HepG2 (cell line): ENCODE measurements at regions not wholly inside any gene's neighbourhood (a gene's known extent, or its start where the extent isn't known, plus 50 kb on each side); places are given as distances from the start of the nearest gene placed in this dataset.

Experiments
- ATAC-seq: fragments of 200-7000 bp; cut with Tn5 transposase; 3 replicates; pipeline ENCODE4 v1.9.1; 2020; ENCODE audit warnings: mild to moderate bottlenecking, moderate library complexity
- BruUV-seq: library from RNA; stranded (reverse); fragments of 400-500 nt; replicated peaks from 2 replicates; lab custom pipeline; 2021; lab: Mats Ljungman, UMichigan
- CTCF ChIA-PET: fragments of 300-600 bp; formaldehyde crosslinking; extraction: SDS; loops from one replicate; lab custom pipeline; 2021; ENCODE audit warnings: low total read pairs, inconsistent platforms, low intra/inter-chr PET ratio; lab: Yijun Ruan, JAX
- POLR2A ChIA-PET: fragments of 350-600 bp; sonication (Branson Sonifier 250); formaldehyde crosslinking; loops from one replicate; lab custom pipeline; 2020; ENCODE audit warnings: antibody characterized with exemption, inconsistent platforms; lab: Yijun Ruan, JAX
- DNase-seq: peaks from one replicate; pipeline ENCODE4 v3.0.0-alpha.2; 2015; ENCODE audit warnings: low spot score
- FAIRE-seq: peaks from 3 replicates; lab custom pipeline; 2011; peaks lifted over from hg19 to GRCh38; lab: Jason Lieb, UNC
- H2AFZ ChIP-seq: one replicate; pipeline ENCODE4 v1.6.1; 2011; ENCODE audit warnings: low read length, inconsistent platforms
- H3K27ac ChIP-seq: fragments of 300-600 bp; 3 replicates; pipeline ENCODE4 v1.8.0; 2011; ENCODE audit warnings: mixed run types, mild to moderate bottlenecking, mixed read lengths, low read length, inconsistent platforms; ENCODE audit not compliant: insufficient read depth; ENCODE audit errors: extremely low read length
- H3K27me3 ChIP-seq, 2 experiments: fragments of 200-600 bp in 1 of 2; 2 replicates in 1 of 2; 3 replicates in 1 of 2; pipeline versions ENCODE4 v1.6.0 to v1.8.0; 2011; ENCODE audit warnings: low read length in 2 of 2, mild to moderate bottlenecking in 2 of 2, moderate library complexity in 2 of 2, inconsistent platforms in 1 of 2; ENCODE audit not compliant: insufficient read depth in 2 of 2, control insufficient read depth in 1 of 2
- H3K36me3 ChIP-seq, 2 experiments: fragments of 200-600 bp in 1 of 2; replicated peaks in 1 of 2; 2 replicates in 1 of 2; 3 replicates in 1 of 2; pipeline versions ENCODE4 v1.5.1 to v1.8.0; 2011; ENCODE audit warnings: low read length in 2 of 2, inconsistent platforms in 1 of 2; ENCODE audit not compliant: insufficient read depth in 2 of 2, control insufficient read depth in 1 of 2
- H3K4me1 ChIP-seq: 2 replicates; pipeline ENCODE4 v1.5.1; 2012; ENCODE audit warnings: low read length, inconsistent platforms; ENCODE audit not compliant: insufficient read depth
- H3K4me2 ChIP-seq: 2 replicates; pipeline ENCODE4 v1.6.0; 2011; ENCODE audit warnings: low read depth, low read length, inconsistent platforms
- H3K4me3 ChIP-seq, 3 experiments: fragments of 200-600 bp in 1 of 3; sonication (generic), shearing (Covaris generic) in 1 of 3; replicated peaks in 1 of 3; 2 replicates each; pipeline ENCODE4 v1.5.1; 2011 to 2016; ENCODE audit warnings: low read length in 3 of 3, inconsistent platforms in 2 of 3, low read depth in 2 of 3, mild to moderate bottlenecking in 2 of 3, control low read depth in 1 of 3, mixed read lengths in 1 of 3; ENCODE audit not compliant: insufficient read depth in 1 of 3
- H3K79me2 ChIP-seq: one replicate; pipeline ENCODE4 v1.6.1; 2011; ENCODE audit warnings: low read length, inconsistent platforms; ENCODE audit not compliant: insufficient read depth
- H3K9ac ChIP-seq: 2 replicates; pipeline ENCODE4 v1.6.0; 2011; ENCODE audit warnings: mild to moderate bottlenecking, low read depth, low read length, inconsistent platforms; ENCODE audit not compliant: insufficient read depth
- H3K9me3 ChIP-seq: 2 replicates; pipeline ENCODE4 v1.5.1; 2012; ENCODE audit warnings: mild to moderate bottlenecking, low read length
- H4K20me1 ChIP-seq: 2 replicates; pipeline ENCODE4 v1.6.0; 2011; ENCODE audit warnings: inconsistent platforms, mild to moderate bottlenecking, low read length, moderate library complexity; ENCODE audit not compliant: insufficient read depth
- FOXK1 ChIP-seq: sonication (generic); formaldehyde crosslinking; IDR thresholded peaks from 2 replicates; pipeline ENCODE4 v1.4.0; 2020; ENCODE audit warnings: low read depth, missing genetic modification reagents, borderline replicate concordance
- GABPA ChIP-seq, 2 experiments: IDR thresholded peaks; 2 replicates each; pipeline ENCODE4 v1.6.1; 2011 to 2016; ENCODE audit warnings: low read depth in 2 of 2, low read length in 1 of 2, missing biosample characterization in 1 of 2, missing genetic modification characterization in 1 of 2
- KDM1A ChIP-seq: IDR thresholded peaks from 2 replicates; pipeline ENCODE4 v1.6.1; 2016; ENCODE audit warnings: missing compliant biosample characterization
- RBM22 ChIP-seq: fragments of 200-400 bp; formaldehyde crosslinking; optimal IDR thresholded peaks from 2 replicates; pipeline ENCODE3; 2017; ENCODE audit warnings: mild to moderate bottlenecking, low read length, moderate library complexity
- SOX5 ChIP-seq: IDR thresholded peaks from 2 replicates; pipeline ENCODE4 v1.6.1; 2016; ENCODE audit warnings: borderline replicate concordance
- ZNF20 ChIP-seq: sonication (generic); formaldehyde crosslinking; IDR thresholded peaks from 2 replicates; pipeline ENCODE4 v1.4.0; 2020; ENCODE audit warnings: mild to moderate bottlenecking, moderate library complexity, missing genetic modification reagents
- ZNF468 ChIP-seq: sonication (generic); formaldehyde crosslinking; IDR thresholded peaks from 2 replicates; pipeline ENCODE4 v1.8.0; 2022; ENCODE audit warnings: mild to moderate bottlenecking, moderate library complexity, missing genetic modification reagents
- WGBS: methylation state at CpG from one replicate; pipeline ENCODE4 v1.1.6; 2017; ENCODE audit warnings: low lambda C conversion rate; 5-methylcytosine and 5-hydroxymethylcytosine counted together
- in situ Hi-C: cut with HindIII; loops from 2 replicates; pipeline ENCODE4 v1.10.0; 2017; ENCODE audit warnings: low pct_unique_long_range_greater_than_20kb; ENCODE audit not compliant: extremely low pct_ligation_motif_present
- intact Hi-C: fragments of 100-400 bp; cut with micrococcal nuclease; formaldehyde crosslinking; loops from one replicate; pipeline ENCODE4 v1.10.0; 2022; ENCODE audit not compliant: unreplicated experiment
- TF ChIP-seq, protein P1 (sequence below): sonication (generic); formaldehyde crosslinking; IDR thresholded peaks from 2 replicates; pipeline ENCODE4 v1.4.0; 2020; ENCODE audit warnings: mild to moderate bottlenecking, low read depth, missing genetic modification reagents
- TF ChIP-seq, protein P2 (sequence below): sonication (generic); formaldehyde crosslinking; IDR thresholded peaks from 2 replicates; pipeline ENCODE4 v1.4.0; 2020; ENCODE audit warnings: missing genetic modification reagents

DNA sequence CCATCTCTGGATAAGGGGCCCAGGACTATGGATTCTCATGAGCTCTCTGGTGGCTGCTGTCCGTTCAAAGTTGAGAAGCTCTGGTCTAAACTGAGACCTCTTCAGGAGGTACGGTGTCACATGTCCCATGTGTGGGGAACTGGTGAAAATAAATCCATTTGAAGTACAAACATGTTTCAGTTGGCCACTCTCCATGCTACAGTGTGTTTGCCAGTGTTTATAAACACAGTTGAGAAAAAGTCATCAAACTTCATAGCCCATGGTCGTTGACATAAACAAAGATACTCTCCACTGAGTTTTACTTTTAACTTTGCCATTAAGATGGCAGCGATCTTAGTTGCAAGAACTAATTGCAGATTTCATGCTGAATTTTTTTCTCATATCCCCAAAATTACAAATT lies 72.8 kb downstream of the PSMG1 start:
- ChIA-PET CTCF (no interaction called here), POLR2A (no interaction called here)
- WGBS: 80% methylated on average over 4 of the region's 4 CpGs
- no peak for FAIRE-seq
- ATAC-seq: no peak
- DNase-seq: no peak
- no peaks in the 10 kb centered on the region for H3K9me3 ChIP-seq
- H2AFZ ChIP-seq: no peak overlapping the region
- no peaks in the 10 kb centered on the region for H3K36me3 ChIP-seq
- H3K27me3 ChIP-seq: no peaks in the 10 kb centered on the region
- intact Hi-C loops: no loop called here
- no peak overlapping the region for H3K4me2 ChIP-seq
- H4K20me1 ChIP-seq: no peaks in the 10 kb centered on the region
- BruUV-seq: no TSS peak
- no peak overlapping the region for H3K9ac ChIP-seq
- H3K4me3 ChIP-seq: no peak overlapping the region
- H3K79me2 ChIP-seq: no peaks in the 10 kb centered on the region
- TF ChIP-seq, protein P1, sequence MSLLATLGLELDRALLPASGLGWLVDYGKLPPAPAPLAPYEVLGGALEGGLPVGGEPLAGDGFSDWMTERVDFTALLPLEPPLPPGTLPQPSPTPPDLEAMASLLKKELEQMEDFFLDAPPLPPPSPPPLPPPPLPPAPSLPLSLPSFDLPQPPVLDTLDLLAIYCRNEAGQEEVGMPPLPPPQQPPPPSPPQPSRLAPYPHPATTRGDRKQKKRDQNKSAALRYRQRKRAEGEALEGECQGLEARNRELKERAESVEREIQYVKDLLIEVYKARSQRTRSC (CRISPR knock-in tag): no peak
- TF ChIP-seq ZNF468 (CRISPR knock-in tag): no peak
- TF ChIP-seq, protein P2, sequence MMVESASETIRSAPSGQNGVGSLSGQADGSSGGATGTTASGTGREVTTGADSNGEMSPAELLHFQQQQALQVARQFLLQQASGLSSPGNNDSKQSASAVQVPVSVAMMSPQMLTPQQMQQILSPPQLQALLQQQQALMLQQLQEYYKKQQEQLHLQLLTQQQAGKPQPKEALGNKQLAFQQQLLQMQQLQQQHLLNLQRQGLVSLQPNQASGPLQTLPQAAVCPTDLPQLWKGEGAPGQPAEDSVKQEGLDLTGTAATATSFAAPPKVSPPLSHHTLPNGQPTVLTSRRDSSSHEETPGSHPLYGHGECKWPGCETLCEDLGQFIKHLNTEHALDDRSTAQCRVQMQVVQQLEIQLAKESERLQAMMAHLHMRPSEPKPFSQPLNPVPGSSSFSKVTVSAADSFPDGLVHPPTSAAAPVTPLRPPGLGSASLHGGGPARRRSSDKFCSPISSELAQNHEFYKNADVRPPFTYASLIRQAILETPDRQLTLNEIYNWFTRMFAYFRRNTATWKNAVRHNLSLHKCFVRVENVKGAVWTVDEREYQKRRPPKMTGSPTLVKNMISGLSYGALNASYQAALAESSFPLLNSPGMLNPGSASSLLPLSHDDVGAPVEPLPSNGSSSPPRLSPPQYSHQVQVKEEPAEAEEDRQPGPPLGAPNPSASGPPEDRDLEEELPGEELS (CRISPR knock-in tag): no peak
- no peak for TF ChIP-seq SOX5 (CRISPR knock-in tag)
- no peak for TF ChIP-seq FOXK1
- no peak for TF ChIP-seq ZNF20 (CRISPR knock-in tag)
- TF ChIP-seq KDM1A (CRISPR knock-in tag): no peak
- TF ChIP-seq GABPA (IDR thresholded peaks at IDR 0.05; ENCODE audit: low read depth, low read length): no peak
- no peak for TF ChIP-seq GABPA (CRISPR knock-in tag; IDR thresholded peaks at IDR 0.05; ENCODE audit: low read depth)
- no peak for TF ChIP-seq RBM22
- peaks cover 33% of the 10 kb centered on the region for H3K4me1 ChIP-seq
- no peak overlapping the region for H3K27ac ChIP-seq
- in situ Hi-C loops: no loop called here
